ENCODE measurements at regions not wholly inside any gene's neighbourhood (a gene's known extent, or its start where the extent isn't known, plus 50 kb on each side); places are given as distances from the start of the nearest gene placed in this dataset.

GRCh38 chr5:29905626-29906353 is 1287.7 kb upstream of the CDH6 start:
- no peaks in the 10 kb centered on the region for H3K27me3 Mint-ChIP-seq (ENCODE audit: insufficient read depth)

DNA sequence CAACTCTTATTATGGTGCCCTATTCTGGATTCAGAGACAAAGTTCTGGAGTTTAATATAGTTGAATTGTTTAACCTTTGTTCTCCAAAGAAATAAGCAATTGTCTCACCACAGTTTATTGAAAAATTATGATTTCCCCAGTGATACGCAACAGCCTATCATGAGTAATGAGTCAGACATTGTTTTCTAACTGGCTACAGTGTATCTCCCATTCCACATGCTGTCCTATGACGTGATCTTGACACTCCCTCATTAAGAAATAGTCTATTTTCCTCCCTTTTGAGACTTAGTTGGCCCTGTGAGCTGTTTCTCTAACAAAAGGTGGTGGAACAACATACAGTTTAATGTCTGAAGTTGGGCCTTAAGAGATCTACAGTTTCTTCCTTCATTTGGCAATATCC is 1290.6 kb upstream of the CDH6 start:
- Mint-ChIP-seq H3K9me3 (peaks cover 4% of the 10 kb centered on the region; the same call in 1 of the 2 replicates), H3K36me3 (ENCODE audit: low read depth) (no peaks in the 10 kb centered on the region), H3K4me3 (no peak overlapping the region), H3K4me1 (ENCODE audit: low read depth) (no peaks in the 10 kb centered on the region), H3K27me3 (ENCODE audit: insufficient read depth) (no peaks in the 10 kb centered on the region), H3K27ac (no peak overlapping the region)
- no peak for TF ChIP-seq CTCF (IDR thresholded peaks at IDR 0.05)
- DNase-seq, result no peak

More at GRCh38 chr5:29905626-29906353, 1287.7 kb upstream of the CDH6 start:
- Mint-ChIP-seq H3K36me3 (ENCODE audit: low read depth) (no peaks in the 10 kb centered on the region), H3K27ac (no peak overlapping the region), H3K9me3 (peaks cover 23% of the 10 kb centered on the region), H3K4me3 (no peak overlapping the region), H3K4me1 (ENCODE audit: low read depth) (no peaks in the 10 kb centered on the region)
- no peak for DNase-seq
- TF ChIP-seq CTCF (IDR thresholded peaks at IDR 0.05), result no peak

DNA sequence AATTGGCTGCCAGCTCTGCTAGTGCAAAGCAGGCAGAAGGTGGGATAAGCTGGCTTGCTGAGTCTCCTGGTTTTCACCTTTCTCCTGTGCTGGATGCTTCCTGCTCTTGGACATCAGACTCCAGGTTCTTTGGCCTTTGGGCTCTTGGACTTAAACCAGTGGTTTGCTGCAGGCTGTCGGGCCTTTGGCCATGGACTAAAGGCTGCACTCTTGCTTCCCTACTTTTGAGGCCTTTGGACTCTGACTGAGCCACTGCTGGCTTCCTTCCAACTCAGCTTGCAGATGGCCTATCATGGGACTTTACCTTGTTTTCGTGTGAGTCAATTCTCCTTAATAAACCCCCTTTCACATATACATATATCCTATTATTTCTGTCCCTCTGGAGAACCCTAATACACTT is 1293.9 kb upstream of the CDH6 start:
- Mint-ChIP-seq H3K27ac (no peak overlapping the region), H3K36me3 (ENCODE audit: low read depth) (no peaks in the 10 kb centered on the region), H3K9me3 (peaks cover 7% of the 10 kb centered on the region), H3K4me3 (no peak overlapping the region), H3K27me3 (ENCODE audit: insufficient read depth) (no peaks in the 10 kb centered on the region), H3K4me1 (ENCODE audit: low read depth) (no peaks in the 10 kb centered on the region)
- no peak for TF ChIP-seq CTCF (IDR thresholded peaks at IDR 0.05)
- DNase-seq, result no peak

- no peak overlapping the region for H3K27ac Mint-ChIP-seq
- H3K4me1 Mint-ChIP-seq (ENCODE audit: low read depth), result no peaks in the 10 kb centered on the region
- DNase-seq, result no peak
- no peaks in the 10 kb centered on the region for H3K27me3 Mint-ChIP-seq (ENCODE audit: insufficient read depth)
- H3K36me3 Mint-ChIP-seq (ENCODE audit: low read depth), result no peaks in the 10 kb centered on the region
- TF ChIP-seq CTCF (IDR thresholded peaks at IDR 0.05), result no peak
- H3K4me3 Mint-ChIP-seq, result no peak overlapping the region
- peaks cover 18% of the 10 kb centered on the region for H3K9me3 Mint-ChIP-seq
Measured at GRCh38 chr5:29897916-29898315, 1295.6 kb upstream of the CDH6 start.

DNA sequence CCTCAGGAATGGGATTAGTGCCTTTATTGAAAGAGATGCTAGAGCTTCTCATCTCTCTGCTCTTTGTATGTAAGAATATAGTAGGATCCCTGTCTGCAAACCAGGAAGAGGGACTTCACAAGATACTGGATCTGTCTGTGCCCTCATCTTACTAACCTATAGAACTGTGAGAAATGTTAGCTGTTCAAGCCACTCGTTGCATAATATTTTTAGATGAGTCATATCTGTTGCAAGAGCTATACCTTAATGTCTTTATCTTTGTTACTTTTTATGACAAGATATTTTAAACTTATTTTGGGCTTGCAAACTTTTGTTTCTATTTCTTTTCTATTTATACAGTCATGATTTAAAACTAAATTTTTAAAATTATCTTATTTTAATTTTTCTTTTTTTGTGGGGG is 1296.8 kb upstream of the CDH6 start:
- H3K27ac Mint-ChIP-seq, result no peak overlapping the region
- DNase-seq, result no peak
- H3K4me3 Mint-ChIP-seq, result no peak overlapping the region
- no peak for TF ChIP-seq CTCF (IDR thresholded peaks at IDR 0.05)
- no peaks in the 10 kb centered on the region for H3K4me1 Mint-ChIP-seq (ENCODE audit: low read depth)
- no peaks in the 10 kb centered on the region for H3K27me3 Mint-ChIP-seq (ENCODE audit: insufficient read depth)
- H3K9me3 Mint-ChIP-seq, result peaks cover 14% of the 10 kb centered on the region
- H3K36me3 Mint-ChIP-seq (ENCODE audit: low read depth), result no peaks in the 10 kb centered on the region
